ENCODE measurements at regions not wholly inside any gene's neighbourhood (a gene's known extent, or its start where the extent isn't known, plus 50 kb on each side); places are given as distances from the start of the nearest gene placed in this dataset.
"Not testable (repeated sequence)": the region's sequence is repeated elsewhere in the genome, so short reads cannot be mapped to it uniquely, and the experiment has no call there.

GRCh38 chr10:22158426-22158825, 59.4 kb downstream of the EBLN1 start:
- no peak for DNase-seq

GRCh38 chr10:22156750-22157149, 61.1 kb downstream of the EBLN1 start:
- DNase-seq: no peak

DNA sequence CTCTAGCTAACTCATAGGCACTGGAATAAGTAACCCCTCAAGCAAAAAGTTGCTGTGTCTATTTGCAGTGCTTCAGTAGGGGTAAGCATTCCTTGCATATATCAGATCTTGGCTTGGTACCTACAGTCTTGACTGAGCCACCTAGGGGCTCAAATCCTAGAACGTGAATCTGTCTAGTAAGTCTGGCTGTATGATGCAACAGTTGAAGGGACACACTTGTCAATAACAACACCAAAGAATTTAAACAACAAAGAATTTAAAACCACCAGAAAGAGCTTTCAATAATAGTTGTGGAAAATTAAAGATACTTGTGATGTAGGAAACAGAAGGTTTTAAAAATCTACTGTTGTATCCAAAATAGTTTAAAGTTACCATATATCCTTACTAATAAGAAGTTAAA, 65.4 kb downstream of the EBLN1 start:
- no peak for DNase-seq

GRCh38 chr10:22150842-22151241, 67.0 kb downstream of the EBLN1 start:
- no peak for DNase-seq

- DNase-seq: peak; percentile 5
Measured at GRCh38 chr10:22148961-22149360, 68.9 kb downstream of the EBLN1 start.

GRCh38 chr10:22145873-22146272, 71.9 kb downstream of the EBLN1 start:
- not testable (repeated sequence) for DNase-seq

DNA sequence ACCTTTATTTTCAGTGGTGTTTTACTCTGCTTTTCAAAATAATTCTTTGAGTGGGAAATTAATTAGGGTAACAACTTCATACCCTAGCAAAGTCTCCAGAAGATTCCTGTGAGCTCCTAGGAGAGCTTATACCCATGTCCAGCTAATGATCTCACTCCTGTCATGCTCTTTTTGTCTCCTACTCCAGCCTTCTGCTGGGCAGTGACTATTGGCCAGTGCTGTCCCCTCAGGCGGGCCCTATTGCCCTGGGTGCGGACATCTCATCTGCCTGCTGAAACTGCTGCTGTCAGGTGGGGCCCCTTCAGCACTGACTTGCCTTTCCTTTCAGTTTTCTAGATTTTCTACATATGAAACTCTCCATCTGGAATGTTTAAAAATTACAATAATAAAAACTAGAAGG, 80.3 kb downstream of the EBLN1 start:
- DNase-seq: no peak

DNA sequence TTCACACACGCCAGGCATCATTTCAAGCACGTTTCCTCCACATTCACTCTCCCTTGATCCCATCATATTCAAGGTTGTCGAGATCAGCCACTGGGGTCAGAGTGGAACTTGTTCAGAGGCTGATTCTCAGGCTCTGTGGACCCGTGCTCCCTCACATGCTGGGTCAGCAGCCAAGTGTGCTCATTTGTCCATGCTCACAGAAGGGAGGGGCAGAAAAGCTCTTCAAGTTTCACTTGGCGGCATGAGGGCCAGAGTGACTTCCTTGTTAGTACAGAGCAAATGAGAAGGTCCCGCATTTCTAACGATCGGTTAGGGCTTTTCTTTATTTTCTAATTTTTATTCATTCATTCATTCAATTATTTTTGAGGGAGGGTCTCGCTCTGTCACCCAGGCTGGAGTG, 82.2 kb downstream of the EBLN1 start:
- DNase-seq: no peak

DNA sequence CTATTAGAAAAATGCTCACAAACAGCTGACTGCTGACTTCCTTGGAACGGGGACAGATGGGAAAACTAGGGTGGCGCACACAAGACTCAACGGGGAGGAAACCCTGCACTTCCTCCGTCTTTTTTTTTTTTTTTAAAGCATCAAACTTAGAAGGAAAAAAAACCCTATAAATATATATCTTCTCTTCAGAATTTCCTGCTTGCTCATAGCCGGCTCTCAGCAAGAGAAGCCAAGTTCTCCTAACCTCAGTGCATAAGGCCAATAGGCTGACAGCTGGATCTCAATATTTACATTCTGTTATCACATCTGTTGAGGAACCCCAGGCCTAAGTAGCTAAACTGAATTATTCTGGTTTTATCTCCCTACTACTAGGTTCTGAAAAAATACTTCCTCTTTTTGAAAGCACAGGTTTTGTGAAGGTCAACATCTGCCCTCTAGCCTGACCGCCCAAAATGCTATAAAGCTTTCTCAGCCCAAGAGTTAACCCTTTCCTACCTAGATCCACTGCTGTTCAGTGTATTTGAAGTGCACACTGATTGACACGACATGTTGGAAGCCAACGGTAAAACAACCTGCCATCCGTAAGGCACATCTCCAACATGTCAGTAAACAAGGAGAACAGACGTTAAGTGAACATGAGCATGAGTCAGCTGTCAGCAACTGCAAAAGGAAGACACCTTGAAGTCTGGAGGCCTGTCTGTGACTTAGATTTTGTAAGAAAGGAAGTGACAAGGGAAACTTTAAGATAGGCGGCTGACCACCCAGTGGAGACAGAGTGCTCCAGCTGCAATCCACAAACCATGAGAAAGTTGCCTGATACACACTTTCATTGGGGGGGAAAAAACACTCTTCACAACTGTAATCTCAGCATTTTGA, 83.8 kb downstream of the EBLN1 start:
- no peak for DNase-seq

- DNase-seq: not testable (repeated sequence)
Measured at GRCh38 chr10:22130824-22131223, 87.0 kb downstream of the EBLN1 start.

- not testable (repeated sequence) for DNase-seq
Measured at GRCh38 chr10:22129612-22130011, 88.2 kb downstream of the EBLN1 start.

- DNase-seq: not testable (repeated sequence)
Measured at GRCh38 chr10:22121181-22121580, 96.6 kb downstream of the EBLN1 start.

- not testable (repeated sequence) for DNase-seq
Measured at GRCh38 chr10:22120072-22120471, 97.7 kb downstream of the EBLN1 start.

GRCh38 chr10:22119575-22119974, 98.2 kb downstream of the EBLN1 start:
- not testable (repeated sequence) for DNase-seq

GRCh38 chr10:22111705-22112104, 106.1 kb downstream of the EBLN1 start:
- no peak for DNase-seq

GRCh38 chr10:22111260-22111659, 106.6 kb downstream of the EBLN1 start:
- no peak for DNase-seq

- no peak for DNase-seq
Measured at GRCh38 chr10:22110761-22111160, 107.1 kb downstream of the EBLN1 start.

- DNase-seq: no peak
Measured at GRCh38 chr10:22105270-22105669, 101.7 kb upstream of the DNAJC1 start.

DNA sequence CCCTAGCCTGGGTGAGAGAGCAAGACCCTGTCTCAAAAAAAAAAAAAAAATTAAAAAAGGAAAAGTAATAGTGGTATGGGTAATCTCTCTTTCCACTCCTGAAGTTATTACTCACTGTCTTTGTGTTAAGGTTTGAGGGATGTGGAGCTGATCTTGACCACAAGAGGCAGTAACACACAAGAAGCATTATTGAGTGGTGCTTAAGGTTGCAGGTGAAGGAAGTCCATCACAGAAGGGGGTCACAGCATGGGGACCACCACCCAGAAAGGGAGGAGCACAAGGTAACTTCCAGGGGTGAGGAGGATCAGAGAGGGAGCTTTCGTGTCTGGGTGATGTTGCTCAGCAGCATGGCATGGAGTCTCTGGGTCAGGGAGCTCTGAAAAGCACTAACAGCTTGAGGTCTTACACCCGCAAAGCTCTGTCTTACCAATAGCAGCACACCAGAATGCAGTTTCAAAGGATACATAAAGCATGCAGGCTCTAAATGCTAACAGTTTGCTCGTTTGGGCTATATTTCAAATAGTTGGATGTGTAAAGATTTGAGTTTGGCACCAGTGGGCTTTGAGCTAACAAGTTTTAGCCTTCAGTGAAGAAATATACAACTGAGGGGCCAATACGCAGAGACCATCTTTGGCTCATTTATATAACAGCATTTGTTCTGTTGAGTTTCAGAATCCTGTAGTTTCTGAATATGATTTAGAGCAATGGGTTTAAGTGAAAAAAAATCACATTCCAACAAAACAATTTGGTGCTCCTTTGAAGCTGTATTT, 100.4 kb upstream of the DNAJC1 start:
- no peak for DNase-seq

DNA sequence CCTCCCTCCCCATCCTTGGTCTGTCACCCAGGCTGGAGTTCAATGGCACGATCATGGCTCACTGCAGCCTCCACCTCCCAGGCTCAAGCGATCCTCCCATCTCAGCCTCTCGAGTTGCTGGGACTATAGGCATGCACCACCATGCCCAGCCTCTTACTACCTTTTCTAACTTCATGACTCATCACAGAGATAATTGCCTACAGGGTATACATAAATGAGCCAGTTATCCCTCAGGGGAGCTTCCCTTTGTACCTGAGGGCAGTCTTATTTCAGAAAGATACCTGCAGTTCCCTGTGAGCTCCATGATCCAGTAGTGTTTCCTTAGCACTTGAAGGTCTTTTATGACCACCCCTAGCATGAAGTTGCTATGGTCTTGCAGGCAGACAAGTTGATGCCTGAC, 94.2 kb upstream of the DNAJC1 start:
- no peak for DNase-seq

DNA sequence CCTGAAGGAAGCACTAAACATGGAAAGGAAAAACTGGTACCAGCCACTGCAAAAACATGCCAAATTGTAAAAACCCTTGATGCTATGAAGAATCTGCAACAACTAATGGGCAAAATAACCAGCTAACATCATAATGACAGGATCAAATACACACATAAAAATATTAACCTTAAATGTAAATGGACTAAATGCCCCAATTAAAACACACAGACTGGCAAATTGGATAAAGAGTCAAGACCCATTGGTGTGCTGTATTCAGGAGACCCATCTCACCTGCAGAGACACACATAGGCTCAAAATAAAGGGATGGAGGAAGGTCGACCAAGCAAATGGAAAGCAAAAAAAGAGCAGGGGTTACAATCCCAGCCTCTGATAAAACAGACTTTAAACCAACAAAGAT, 87.7 kb upstream of the DNAJC1 start:
- not testable (repeated sequence) for DNase-seq

DNA sequence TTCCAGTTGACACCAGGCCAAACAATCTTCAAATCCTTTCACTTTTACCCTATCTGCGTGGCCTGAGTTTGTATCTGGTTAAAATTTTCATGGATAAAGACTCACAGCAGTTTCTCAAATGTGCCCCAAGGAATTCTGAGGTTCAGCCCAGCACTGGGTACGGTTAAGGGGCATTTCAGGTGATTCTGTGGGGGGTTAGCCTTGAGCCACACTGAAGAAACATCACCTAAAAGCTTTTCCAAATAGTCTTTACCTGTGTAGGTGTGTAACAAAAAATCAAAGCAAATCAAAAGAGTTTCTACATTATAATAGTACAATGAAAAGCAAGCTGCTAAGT, 83.8 kb upstream of the DNAJC1 start:
- no peak for DNase-seq

GRCh38 chr10:22086730-22087401, 83.3 kb upstream of the DNAJC1 start:
- DNase-seq: peak; percentile 54

DNA sequence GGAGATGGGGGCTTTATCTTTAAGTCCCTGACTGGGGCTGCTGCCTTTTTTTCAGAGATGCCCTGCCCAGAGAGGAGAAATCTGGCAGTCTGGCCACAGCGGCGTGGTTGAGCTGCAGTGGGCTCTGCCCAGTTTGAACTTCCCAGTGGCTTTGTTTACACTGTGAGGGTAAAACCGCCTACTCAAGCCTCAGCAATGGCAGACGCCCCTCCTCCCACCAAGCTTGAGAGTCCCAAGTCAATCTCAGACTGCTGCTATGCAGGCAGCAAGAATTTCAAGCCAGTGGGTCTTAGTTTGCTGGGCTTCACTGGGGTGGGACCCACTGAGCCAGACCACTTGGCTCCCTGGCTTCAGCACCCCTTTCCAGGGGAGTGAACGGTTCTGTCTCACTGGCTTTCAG, 76.4 kb upstream of the DNAJC1 start:
- not testable (repeated sequence) for DNase-seq

Measured in NCI-H2029 treated with DMSO at 0.1 percent for 48 hours (cell line).